GM18858 (cell line): ENCODE measurements at regions not wholly inside any gene's neighbourhood (a gene's known extent, or its start where the extent isn't known, plus 50 kb on each side); places are given as distances from the start of the nearest gene placed in this dataset.
A peak's percentile ranks its signal among the peaks of the same experiment; 100 is the strongest.
"Not testable (repeated sequence)": the region's sequence is repeated elsewhere in the genome, so short reads cannot be mapped to it uniquely, and the experiment has no call there.

Source experiments
- ATAC-seq: cut with Tn5 transposase; IDR thresholded peaks from one replicate; pipeline ENCODE4 v1.9.1; 2021; ENCODE audit not compliant: unreplicated experiment

DNA sequence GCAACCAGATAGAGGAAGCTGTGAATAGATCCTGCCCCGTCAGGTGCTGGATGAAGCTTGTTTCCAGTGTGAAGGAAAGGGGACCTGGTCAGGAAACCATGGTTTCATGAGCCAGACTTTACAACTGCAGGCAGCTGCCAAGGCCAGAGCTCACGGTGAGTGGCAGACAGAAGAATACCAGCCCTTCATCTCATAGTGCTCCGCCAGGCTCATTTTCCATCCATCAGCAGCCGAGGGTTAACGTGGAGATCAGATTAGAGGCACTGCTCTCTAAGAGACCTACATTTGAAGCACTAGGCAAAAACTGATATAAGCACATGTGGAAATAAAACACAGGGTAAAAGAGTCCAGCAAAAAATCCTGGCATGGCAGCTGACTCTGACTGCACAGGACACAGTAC is 172.4 kb downstream of the CD24 start:
- no peak for ATAC-seq

DNA sequence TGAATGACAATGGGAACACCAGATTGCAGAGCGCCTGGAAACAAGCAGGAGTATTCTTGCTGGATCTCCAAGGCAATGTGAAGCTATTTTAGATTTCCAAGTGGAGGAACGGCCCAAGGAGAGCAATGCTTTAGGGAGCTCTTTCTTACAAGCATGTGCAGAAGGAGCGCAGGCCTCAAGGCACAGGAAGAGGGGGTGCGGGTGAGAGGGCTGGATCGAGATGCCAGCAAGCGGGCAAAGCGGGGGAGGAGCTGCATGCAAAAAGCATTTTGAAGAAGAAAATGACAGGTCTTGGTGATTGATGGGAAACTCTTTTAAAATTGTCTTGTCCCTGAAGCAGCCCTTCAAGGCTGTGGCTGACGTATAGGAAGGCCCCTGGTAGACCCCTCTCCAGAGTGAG is 171.9 kb downstream of the QRSL1 start:
- no peak for ATAC-seq

GRCh38 chr6:106800379-106800778 is 171.0 kb downstream of the QRSL1 start:
- ATAC-seq: no peak

GRCh38 chr6:106799031-106799894 is 169.9 kb downstream of the QRSL1 start:
- peak; percentile 55 for ATAC-seq

- no peak for ATAC-seq
Measured at GRCh38 chr6:106797186-106797585, 167.8 kb downstream of the QRSL1 start.

- no peak for ATAC-seq
Measured at GRCh38 chr6:106796781-106797180, 167.4 kb downstream of the QRSL1 start.

- no peak for ATAC-seq
Measured at GRCh38 chr6:106794129-106794528, 164.8 kb downstream of the QRSL1 start.

GRCh38 chr6:106792536-106793236 is 163.3 kb downstream of the QRSL1 start:
- ATAC-seq: no peak

DNA sequence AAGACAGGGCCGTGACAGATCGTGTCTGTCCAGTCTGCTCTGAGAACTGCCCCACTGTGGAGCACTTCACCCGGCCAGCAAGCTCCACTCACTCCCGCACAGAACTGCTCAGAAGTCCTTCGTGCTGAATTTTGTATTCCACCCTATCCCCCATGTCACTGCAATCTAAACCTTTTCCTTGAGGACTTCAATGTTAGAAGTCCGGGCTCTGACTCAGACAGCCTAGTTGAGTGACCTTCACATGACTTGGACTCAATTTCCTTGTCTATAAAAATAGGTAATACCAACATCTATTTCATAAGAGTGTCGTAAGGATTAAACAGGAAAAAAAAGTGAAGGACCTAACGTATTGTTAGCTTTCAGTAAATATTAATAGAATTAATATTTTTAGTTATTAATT is 161.6 kb downstream of the QRSL1 start:
- no peak for ATAC-seq

DNA sequence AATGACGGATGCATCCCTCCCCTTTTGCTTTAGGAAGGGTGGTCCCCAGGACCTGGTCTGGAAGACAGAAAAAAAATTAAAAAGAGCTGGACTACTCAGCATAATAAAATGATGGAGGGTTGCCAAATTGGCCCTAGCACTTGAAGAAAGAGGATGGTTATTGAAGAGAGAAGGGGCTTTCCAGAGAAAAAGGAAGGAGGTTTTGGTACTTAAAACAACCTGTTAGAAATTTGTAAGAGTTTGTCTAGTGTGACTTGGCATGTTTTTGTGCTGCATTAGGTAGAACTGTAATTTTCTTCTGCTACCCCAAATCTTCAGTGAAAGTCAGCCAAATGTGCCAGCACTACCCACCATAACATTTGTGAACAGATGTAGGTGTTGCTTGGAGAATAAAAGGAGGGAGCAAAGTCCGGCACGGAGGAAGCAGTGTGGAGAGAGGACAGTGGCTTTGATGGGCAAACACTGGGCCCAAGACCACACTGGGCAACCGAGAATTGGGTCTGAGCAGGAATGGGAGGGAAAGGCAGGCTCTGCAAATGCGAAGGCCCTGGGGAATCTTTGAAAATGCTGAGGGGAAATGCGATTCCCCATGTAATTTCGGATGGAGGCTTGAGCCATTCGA is 160.9 kb downstream of the QRSL1 start:
- no peak for ATAC-seq

- no peak for ATAC-seq
Measured at GRCh38 chr6:106789428-106790148, 160.2 kb downstream of the QRSL1 start.

DNA sequence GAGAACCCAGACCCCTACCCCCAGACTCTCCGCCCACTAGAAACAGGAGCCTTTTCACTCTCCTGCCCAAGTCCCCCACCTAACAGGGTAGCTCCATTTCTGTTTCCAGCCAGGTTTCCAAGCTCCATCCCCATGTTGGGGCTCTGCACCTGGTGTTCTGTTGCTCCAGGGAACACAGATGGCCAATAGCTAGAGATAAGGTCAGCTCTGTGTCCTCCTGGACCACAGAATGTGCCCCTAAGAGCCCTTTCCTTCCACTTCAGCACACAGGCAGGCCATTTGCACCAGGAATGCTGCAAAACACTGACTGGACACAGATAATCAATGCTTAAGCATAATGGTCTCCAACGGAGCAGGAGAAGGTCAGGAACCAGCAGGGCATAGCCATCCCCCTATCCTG is 159.4 kb downstream of the QRSL1 start:
- ATAC-seq: no peak

DNA sequence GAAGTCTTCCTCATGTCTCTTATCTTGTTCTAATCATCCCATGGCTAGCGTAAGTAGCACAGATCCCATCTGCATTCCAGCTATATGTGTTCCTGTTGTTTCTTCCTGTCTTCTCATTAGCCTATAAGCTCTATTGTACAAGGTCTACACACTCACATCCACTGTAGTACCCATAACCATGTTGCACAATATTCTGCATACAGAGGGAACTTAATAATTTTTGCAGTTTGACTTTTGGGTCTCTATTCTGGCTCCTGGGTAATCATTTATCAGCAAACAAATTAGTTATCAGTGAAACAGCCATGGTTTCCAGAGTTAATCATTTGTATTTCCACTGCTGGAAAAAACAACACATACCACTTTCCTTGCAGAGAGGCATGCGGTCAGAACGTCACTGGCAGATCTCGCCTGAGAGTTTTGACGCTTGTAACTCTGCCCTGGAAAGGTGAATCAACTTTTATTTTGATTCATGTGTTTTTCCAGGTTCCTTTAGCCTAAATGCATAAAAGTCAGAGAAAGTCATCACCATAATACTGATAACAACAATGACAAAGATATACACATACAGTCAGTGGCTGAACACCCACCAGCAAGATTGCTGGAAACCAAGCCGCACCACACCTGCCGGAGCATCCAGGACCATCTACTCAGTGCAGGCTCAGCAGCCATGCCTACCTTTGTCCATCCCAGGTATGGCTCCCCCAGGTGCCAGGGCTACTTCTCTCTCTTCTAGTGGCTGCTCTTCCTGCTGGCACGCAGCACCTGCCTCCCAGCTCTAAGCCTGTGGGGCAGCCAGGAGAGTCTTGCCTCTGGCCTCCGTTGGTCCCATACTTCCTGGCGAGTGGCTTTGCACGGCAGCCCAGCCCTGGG is 158.2 kb downstream of the QRSL1 start:
- no peak for ATAC-seq

- ATAC-seq: no peak
Measured at GRCh38 chr6:106785298-106785697, 155.9 kb downstream of the QRSL1 start.

- ATAC-seq: no peak
Measured at GRCh38 chr6:106783640-106784566, 154.5 kb downstream of the QRSL1 start.

DNA sequence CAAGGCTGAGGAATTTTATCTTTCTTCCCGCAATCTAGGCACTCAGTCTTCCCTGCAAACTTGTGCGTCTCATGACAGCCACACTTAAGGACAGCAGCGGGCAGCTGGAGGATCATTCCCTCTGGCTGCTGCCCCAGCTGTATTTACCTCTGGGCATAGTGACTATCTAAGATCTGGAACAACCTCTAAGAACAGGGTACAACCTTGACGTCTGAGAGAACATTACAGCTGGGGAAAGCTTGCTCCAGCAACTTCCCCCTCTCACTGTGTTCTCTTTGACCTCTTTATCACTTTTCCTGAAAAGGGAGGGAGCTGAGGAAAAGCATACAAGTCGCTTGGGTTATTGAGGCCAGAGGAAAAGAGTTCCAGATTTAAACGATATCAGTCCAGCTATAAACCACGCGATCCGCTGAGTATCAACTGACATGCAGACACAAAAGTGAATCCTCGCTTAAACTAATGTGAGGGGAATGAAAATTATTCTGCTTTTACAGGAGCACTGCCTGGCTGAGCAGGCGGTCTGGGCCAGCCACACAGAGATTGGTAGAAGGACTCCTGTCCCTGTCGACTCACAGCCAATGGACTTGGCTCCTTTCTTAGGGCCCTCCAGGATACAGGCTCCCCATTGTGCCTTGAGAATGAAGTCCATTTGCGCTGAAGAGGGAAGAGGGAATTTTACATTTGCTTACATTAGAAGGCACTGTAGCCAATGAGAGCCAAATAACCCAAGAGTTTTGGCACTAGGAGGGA is 153.3 kb downstream of the QRSL1 start:
- no peak for ATAC-seq

DNA sequence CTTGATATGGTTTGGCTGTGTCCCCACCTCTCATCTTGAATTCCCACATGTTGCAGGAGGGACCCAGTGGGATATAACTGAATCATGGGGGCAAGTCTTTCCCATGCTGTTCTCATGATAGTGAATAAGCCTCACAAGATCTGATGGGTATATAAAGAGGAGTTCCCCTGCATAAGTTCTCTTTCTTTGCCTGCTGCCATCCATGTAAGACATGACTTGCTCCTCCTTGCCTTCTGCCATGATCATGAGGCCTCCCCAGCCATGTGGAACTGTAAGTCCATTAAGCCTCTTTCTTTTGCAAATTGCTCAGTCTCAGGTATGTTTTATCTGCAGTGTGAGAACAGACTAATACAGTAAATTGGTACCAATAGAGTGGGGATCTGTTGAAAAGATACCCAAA is 150.2 kb downstream of the QRSL1 start:
- not testable (repeated sequence) for ATAC-seq

- no peak for ATAC-seq
Measured at GRCh38 chr6:106778943-106779342, 149.6 kb downstream of the QRSL1 start.
